GM21360 (cell line): ENCODE measurements at regions not wholly inside any gene's neighbourhood (a gene's known extent, or its start where the extent isn't known, plus 50 kb on each side); places are given as distances from the start of the nearest gene placed in this dataset.
"Not testable (repeated sequence)": the region's sequence is repeated elsewhere in the genome, so short reads cannot be mapped to it uniquely, and the experiment has no call there.

Experiments
- ATAC-seq: cut with Tn5 transposase; IDR thresholded peaks from one replicate; pipeline ENCODE4 v1.9.1; 2021; ENCODE audit warnings: mild to moderate bottlenecking, moderate library complexity; ENCODE audit not compliant: unreplicated experiment

DNA sequence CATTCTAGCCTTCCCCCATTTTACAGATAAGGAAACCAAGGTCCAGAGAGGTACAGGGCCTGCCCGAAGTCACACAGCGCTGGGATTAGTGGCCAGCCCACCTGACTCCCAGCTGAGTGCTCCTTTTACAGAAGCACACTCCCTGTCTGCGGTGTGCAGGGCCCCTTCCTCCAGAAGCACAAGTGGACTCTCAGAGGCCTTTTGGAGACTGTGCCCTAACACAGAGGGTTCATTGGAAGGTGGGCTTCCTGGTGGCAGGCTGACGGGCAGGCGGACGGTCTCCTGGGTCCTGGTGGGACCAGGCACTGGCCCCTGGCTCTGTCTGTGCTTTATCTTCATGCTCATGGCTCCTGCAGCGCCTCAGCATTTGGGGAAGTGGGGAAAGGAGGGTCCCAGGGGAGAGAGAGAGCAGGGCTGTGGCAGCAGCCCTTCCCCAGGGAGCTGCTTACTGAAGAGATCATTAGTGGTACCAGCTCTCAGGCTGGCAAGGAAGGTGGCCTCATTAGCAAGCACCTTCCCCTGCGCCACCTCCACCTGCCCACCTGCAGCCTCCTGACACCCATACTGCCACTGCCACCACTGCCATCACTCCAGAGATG is 83.1 kb upstream of the GOLGA6L4 start:
- not testable (repeated sequence) for ATAC-seq

GRCh38 chr15:84153655-84154140 is 81.9 kb upstream of the GOLGA6L4 start:
- not testable (repeated sequence) for ATAC-seq

DNA sequence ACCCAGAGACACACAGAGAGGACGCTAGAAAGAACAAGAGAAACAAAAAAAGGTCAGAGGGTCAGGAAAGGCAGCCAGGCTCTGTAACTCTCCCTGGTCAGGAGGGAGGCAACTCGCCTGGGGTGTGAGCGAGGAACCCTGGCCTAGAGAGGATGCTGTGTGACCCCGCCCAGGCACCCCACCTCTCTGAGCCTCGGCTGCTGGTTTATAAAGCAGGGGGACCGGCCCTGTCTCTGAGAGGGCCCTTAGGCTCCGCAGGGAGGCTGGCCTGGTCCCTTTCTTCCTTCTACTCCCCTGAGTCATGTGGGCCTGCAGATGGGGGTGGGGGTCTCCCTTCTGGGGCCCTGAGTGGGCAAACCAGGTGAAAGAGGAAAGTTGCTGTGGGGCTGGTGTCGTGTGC is 81.3 kb upstream of the GOLGA6L4 start:
- ATAC-seq, result not testable (repeated sequence)

DNA sequence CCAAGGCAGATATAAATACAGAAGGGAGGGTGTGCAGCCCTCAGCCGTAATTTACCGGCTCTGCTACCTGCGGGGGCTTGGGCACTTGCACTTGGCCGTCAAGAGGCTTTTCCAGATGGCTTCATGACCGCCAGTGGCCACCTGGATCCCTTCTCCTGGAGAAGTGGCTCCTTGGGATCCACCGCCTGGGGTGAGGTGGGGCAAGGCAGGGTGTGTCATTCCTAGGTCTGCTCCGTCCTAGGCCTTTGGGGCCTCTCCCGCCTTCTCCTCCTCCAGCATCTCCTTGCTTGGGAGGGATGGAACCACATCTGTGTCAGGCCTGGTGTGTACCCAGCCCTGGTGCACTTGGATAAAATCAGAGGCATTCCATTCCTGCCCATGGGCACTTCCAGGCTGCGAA is 80.8 kb upstream of the GOLGA6L4 start:
- ATAC-seq, result not testable (repeated sequence)

DNA sequence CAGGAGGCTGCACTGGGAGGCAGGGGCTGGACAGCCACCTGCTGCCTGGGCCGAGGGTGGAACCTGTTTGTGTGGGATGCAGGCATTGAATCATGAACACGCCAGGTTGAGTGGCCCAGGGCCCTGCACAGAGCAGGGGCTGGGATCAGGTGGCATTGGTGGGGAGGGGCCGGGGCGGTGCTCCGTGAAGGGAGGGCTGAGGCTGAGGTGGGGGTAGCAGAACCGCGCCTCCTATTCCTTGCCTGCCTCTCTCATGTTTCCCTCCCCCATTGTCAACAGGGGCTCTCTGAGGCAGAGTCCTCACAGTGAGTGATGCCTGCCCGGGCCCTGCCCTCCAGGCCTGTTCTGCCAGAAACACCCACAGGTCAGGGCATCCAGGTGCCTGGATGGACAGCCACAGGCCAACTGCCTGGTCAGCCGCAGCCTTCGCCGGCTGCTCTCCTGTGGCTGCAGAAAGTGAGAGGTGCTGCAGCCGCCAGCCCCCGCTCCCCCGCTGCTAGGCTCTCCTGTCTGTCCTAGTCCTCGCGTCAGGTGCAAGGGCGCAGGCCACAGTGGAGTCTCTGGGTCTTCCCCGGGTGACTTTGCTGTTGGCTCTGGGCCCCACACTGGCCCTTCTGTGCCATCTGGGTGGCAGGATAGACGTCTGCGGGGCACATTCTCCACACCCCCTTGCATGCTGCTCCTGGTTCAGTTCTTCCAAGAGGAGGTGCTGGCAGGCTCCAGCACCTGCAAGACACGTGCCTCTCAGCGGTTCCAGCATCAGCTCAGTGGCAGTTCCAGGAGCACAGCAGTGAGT is 79.6 kb upstream of the GOLGA6L4 start:
- ATAC-seq, result not testable (repeated sequence)

- not testable (repeated sequence) for ATAC-seq
Observed at GRCh38 chr15:84156588-84156840, 79.1 kb upstream of the GOLGA6L4 start.

- not testable (repeated sequence) for ATAC-seq
Observed at GRCh38 chr15:84157056-84157632, 78.4 kb upstream of the GOLGA6L4 start.

GRCh38 chr15:84157857-84158256 is 77.7 kb upstream of the GOLGA6L4 start:
- not testable (repeated sequence) for ATAC-seq

DNA sequence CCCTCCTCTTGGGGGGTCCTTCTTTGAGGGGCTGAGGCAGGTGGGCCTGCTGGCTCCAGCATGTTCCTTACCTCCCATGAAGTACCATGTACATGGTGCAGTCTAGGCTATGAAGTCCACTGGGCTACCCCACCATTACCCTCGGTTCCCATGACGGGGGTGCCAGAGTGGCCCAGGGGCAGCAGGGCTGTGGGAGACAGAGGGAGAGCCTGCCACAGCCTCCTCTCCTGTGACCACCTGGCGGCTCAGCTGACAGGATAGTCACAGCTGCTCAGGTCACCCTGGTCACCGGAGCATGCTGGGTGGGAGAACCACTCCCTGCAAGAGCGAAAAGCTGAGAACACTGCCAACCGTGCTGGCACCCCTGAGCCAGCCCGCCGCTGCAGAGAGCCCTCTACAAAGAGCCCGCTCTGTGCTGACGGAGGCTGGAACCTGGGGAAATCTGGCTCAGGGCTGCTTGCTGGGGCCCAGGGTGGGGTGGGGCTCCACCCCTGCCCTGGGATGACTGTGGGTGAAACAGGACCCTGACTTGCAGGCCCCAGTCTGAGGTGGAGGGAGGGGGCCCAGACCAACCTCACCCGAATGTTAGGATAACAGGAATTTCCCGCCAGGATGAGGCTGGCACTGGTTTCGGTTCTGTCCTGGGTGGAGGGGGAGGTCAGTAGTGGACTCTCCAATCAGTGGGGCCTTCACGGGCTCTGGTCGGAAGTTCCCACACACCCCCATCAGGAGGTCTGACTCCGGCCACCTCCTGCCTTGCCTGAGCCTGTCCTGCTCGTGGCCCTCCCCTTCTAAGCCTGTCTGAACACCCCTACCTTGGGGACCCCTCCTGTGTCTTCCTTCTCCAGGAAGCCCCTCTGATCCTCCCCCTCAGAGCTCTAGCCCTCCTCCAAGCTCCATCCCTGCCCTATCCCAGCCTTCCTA is 76.0 kb upstream of the GOLGA6L4 start:
- not testable (repeated sequence) for ATAC-seq

DNA sequence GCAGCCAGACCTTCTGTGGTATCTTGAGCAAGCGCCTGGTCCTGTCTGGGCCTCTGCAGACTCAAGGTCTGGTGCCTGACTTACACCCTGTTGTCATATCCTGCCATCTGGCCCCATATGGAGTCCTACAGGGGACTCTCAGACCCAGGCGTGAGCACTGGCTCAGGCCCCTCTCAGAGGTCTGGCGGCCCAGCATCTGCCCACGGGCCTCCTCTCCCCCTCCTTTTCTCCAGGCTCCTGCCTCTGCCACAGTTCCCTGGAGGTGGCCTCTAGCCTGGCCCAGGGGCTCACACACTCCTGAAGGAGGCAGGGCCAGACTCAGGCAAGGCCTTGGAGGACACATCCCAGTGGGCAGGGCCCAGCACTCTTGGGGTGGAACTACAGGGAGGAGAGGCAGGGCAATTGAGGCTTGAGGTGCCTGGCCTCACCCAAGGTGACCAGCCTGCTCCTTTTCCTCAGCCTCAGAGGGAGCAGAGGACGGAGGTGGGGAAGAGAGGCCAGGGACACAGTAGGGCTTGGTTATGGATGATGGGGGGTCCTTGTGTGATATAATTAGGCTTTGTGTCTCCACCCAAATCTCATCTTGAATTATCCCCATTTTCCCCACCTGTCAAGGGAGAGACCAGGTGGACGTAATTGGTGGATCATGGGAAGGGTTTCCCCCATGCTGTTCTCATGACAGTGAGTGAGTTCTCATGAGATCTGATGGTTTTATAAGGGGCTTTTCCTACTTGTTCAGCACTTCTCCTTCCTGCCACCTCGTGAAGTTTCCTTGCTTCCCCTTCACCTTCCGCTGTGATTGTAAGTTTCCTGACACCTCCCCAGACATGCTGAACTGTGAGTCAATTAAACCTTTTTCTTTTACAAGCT is 70.9 kb upstream of the GOLGA6L4 start:
- not testable (repeated sequence) for ATAC-seq

- ATAC-seq, result not testable (repeated sequence)
Observed at GRCh38 chr15:84170029-84170428, 65.5 kb upstream of the GOLGA6L4 start.

GRCh38 chr15:84173231-84173610 is 62.4 kb upstream of the GOLGA6L4 start:
- ATAC-seq, result not testable (repeated sequence)
